PC-9 (cell line): ENCODE measurements at regions not wholly inside any gene's neighbourhood (a gene's known extent, or its start where the extent isn't known, plus 50 kb on each side); places are given as distances from the start of the nearest gene placed in this dataset.

Experiments used
- CTCF ChIP-seq: fragments of 200-600 bp; sonication (generic); conservative IDR thresholded peaks from 2 replicates; pipeline ENCODE4 v1.6.1; 2017; ENCODE audit warnings: mixed run types, antibody characterized with exemption, mild to moderate bottlenecking, moderate library complexity
- EZH2 ChIP-seq: fragments of 200-600 bp; sonication (generic); IDR thresholded peaks from 2 replicates; pipeline ENCODE4 v1.8.0; 2017; ENCODE audit warnings: antibody characterized with exemption, low read depth

DNA sequence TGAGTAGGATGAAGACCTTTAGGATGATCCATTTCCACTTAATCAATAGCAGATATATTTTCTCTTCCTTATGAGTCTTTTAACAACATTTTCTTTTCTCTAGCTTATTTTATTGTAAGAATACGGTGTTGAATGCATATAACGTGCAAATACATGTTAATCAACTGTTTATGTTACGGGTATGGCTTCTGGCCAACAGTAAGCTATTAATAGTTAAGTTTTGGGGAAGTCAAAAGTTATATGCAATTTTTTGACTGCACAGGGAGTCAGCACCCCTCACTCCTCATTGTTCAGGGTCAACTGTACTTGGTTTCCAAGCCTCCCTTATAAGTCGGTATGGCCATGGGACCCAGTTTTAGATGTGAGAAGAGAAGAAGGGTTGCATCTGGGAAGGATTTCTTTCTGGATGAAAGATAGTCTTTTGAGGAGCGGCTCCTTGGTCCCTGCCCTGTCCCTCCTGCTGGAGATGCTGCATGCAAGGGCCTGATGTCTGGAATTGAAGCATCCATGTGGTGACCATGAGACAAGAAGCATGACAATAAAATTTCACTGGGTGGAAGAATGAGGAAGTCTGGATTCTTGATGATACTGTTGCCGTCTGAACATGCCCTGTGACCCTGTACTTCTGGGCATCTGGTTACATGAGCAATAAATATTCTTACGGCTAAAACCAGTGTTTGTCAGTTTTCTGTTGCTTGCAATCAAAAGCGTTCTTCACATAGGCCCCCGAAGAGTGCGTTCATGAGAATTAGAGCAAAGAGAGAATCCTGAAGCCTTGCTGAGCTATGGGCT lies 194.7 kb upstream of the PMEPA1 start:
- TF ChIP-seq CTCF, result no peak
- TF ChIP-seq EZH2, result no peak
